ENCODE measurements at regions not wholly inside any gene's neighbourhood (a gene's known extent, or its start where the extent isn't known, plus 50 kb on each side); places are given as distances from the start of the nearest gene placed in this dataset.
"Not testable (repeated sequence)": the region's sequence is repeated elsewhere in the genome, so short reads cannot be mapped to it uniquely, and the experiment has no call there.

- not testable (repeated sequence) for DNase-seq
These were observed 56.5 kb upstream of the ABHD2 start for GRCh38 chr15:89031637-89032285.

- no peak for DNase-seq
These were observed 54.0 kb upstream of the ABHD2 start for GRCh38 chr15:89034305-89034704.

GRCh38 chr15:89035150-89035549 is 53.1 kb upstream of the ABHD2 start:
- DNase-seq: no peak

GRCh38 chr15:89035658-89036057 is 52.6 kb upstream of the ABHD2 start:
- no peak for DNase-seq

- no peak for DNase-seq
These were observed 50.1 kb upstream of the ABHD2 start for GRCh38 chr15:89038146-89038545.
